HG03045 (cell line): ENCODE measurements at regions not wholly inside any gene's neighbourhood (a gene's known extent, or its start where the extent isn't known, plus 50 kb on each side); places are given as distances from the start of the nearest gene placed in this dataset.
"Not testable (repeated sequence)": the region's sequence is repeated elsewhere in the genome, so short reads cannot be mapped to it uniquely, and the experiment has no call there.

Source experiments
- ATAC-seq: cut with Tn5 transposase; IDR thresholded peaks from one replicate; pipeline ENCODE4 v1.9.1; 2021; ENCODE audit warnings: mild to moderate bottlenecking, moderate library complexity; ENCODE audit not compliant: unreplicated experiment

- ATAC-seq: no peak
These were observed 91.7 kb upstream of the IVNS1ABP start for GRCh38 chr1:185408700-185409270.

GRCh38 chr1:185406691-185407009 is 89.6 kb upstream of the IVNS1ABP start:
- ATAC-seq: no peak

- ATAC-seq: no peak
These were observed 89.1 kb upstream of the IVNS1ABP start for GRCh38 chr1:185406006-185406690.

GRCh38 chr1:185404907-185405568 is 88.0 kb upstream of the IVNS1ABP start:
- ATAC-seq: no peak

GRCh38 chr1:185404291-185404690 is 87.2 kb upstream of the IVNS1ABP start:
- ATAC-seq: no peak

- ATAC-seq: no peak
These were observed 85.9 kb upstream of the IVNS1ABP start for GRCh38 chr1:185402930-185403329.

GRCh38 chr1:185401019-185401418 is 84.0 kb upstream of the IVNS1ABP start:
- ATAC-seq: no peak

GRCh38 chr1:185400052-185400451 is 83.0 kb upstream of the IVNS1ABP start:
- no peak for ATAC-seq

GRCh38 chr1:185398599-185398998 is 81.6 kb upstream of the IVNS1ABP start:
- ATAC-seq: peak; percentile 67

- ATAC-seq: no peak
These were observed 81.0 kb upstream of the IVNS1ABP start for GRCh38 chr1:185398022-185398421.

GRCh38 chr1:185397183-185397582 is 80.1 kb upstream of the IVNS1ABP start:
- ATAC-seq: no peak

- no peak for ATAC-seq
These were observed 79.1 kb upstream of the IVNS1ABP start for GRCh38 chr1:185396126-185396525.

GRCh38 chr1:185393815-185394214 is 76.8 kb upstream of the IVNS1ABP start:
- ATAC-seq: no peak

- ATAC-seq: no peak
These were observed 76.2 kb upstream of the IVNS1ABP start for GRCh38 chr1:185393205-185393604.

- ATAC-seq: no peak
These were observed 71.8 kb upstream of the IVNS1ABP start for GRCh38 chr1:185388815-185389214.

GRCh38 chr1:185388346-185388745 is 71.3 kb upstream of the IVNS1ABP start:
- no peak for ATAC-seq

- no peak for ATAC-seq
These were observed 68.9 kb upstream of the IVNS1ABP start for GRCh38 chr1:185385991-185386390.

- not testable (repeated sequence) for ATAC-seq
These were observed 66.8 kb upstream of the IVNS1ABP start for GRCh38 chr1:185383805-185384204.

- ATAC-seq: no peak
These were observed 60.8 kb upstream of the IVNS1ABP start for GRCh38 chr1:185377831-185378230.

GRCh38 chr1:185376840-185377635 is 60.0 kb upstream of the IVNS1ABP start:
- no peak for ATAC-seq

- ATAC-seq: no peak
These were observed 59.2 kb upstream of the IVNS1ABP start for GRCh38 chr1:185376288-185376687.

GRCh38 chr1:185375583-185375982 is 58.5 kb upstream of the IVNS1ABP start:
- no peak for ATAC-seq
